NCI-H446 (cell line): ENCODE measurements at regions not wholly inside any gene's neighbourhood (a gene's known extent, or its start where the extent isn't known, plus 50 kb on each side); places are given as distances from the start of the nearest gene placed in this dataset.

Experiments used
- DNase-seq, 2 experiments: peaks; one replicate each; lab custom pipeline; 2025; lab: John Stamatoyannopoulos, UW

- no peak for DNase-seq
Observed at GRCh38 chr2:239625156-239625845, 224.5 kb upstream of the HDAC4 start.

GRCh38 chr2:239621611-239622010 is 220.8 kb upstream of the HDAC4 start:
- no peak for DNase-seq

GRCh38 chr2:239619369-239619768 is 218.5 kb upstream of the HDAC4 start:
- no peak for DNase-seq

- DNase-seq: no peak
Observed at GRCh38 chr2:239616729-239617128, 215.9 kb upstream of the HDAC4 start.

- no peak for DNase-seq
Observed at GRCh38 chr2:239612133-239612532, 211.3 kb upstream of the HDAC4 start.

GRCh38 chr2:239611222-239611795 is 210.5 kb upstream of the HDAC4 start:
- DNase-seq: no peak

GRCh38 chr2:239610457-239611221 is 209.8 kb upstream of the HDAC4 start:
- DNase-seq: no peak

- DNase-seq: no peak
Observed at GRCh38 chr2:239609607-239610310, 208.9 kb upstream of the HDAC4 start.

GRCh38 chr2:239609162-239609561 is 208.3 kb upstream of the HDAC4 start:
- no peak for DNase-seq

GRCh38 chr2:239608723-239609122 is 207.9 kb upstream of the HDAC4 start:
- no peak for DNase-seq

GRCh38 chr2:239608260-239608659 is 207.4 kb upstream of the HDAC4 start:
- no peak for DNase-seq

- no peak for DNase-seq
Observed at GRCh38 chr2:239607517-239608191, 206.8 kb upstream of the HDAC4 start.

GRCh38 chr2:239606741-239607516 is 206.1 kb upstream of the HDAC4 start:
- DNase-seq: no peak

- DNase-seq: no peak
Observed at GRCh38 chr2:239605976-239606375, 205.2 kb upstream of the HDAC4 start.

GRCh38 chr2:239605409-239605808 is 204.6 kb upstream of the HDAC4 start:
- DNase-seq: no peak

GRCh38 chr2:239604861-239605260 is 204.0 kb upstream of the HDAC4 start:
- no peak for DNase-seq

GRCh38 chr2:239603411-239604356 is 202.9 kb upstream of the HDAC4 start:
- DNase-seq: no peak

- no peak for DNase-seq
Observed at GRCh38 chr2:239602290-239603282, 201.8 kb upstream of the HDAC4 start.

- no peak for DNase-seq
Observed at GRCh38 chr2:239601880-239602279, 201.1 kb upstream of the HDAC4 start.
